Cardiac muscle cell (in vitro differentiated cells and primary cell): ENCODE measurements at regions not wholly inside any gene's neighbourhood (a gene's known extent, or its start where the extent isn't known, plus 50 kb on each side); places are given as distances from the start of the nearest gene placed in this dataset.

Experiments used
- DNase-seq, 2 donors: peaks; one replicate each; pipeline versions ENCODE4 v3.0.0 to v3.0.0-alpha.2; 2010 to 2017; ENCODE audit warnings: low read depth in 1 of 2, low spot score in 1 of 2
- H3K27ac ChIP-seq: fragments of 200-600 bp; sonication (generic); 2 replicates; pipeline ENCODE4 v1.5.1; 2016
- H3K27me3 ChIP-seq: fragments of 200-600 bp; sonication (generic); 2 replicates; pipeline ENCODE4 v1.6.0; 2016; ENCODE audit warnings: control low read depth
- H3K36me3 ChIP-seq: fragments of 200-600 bp; sonication (generic); 2 replicates; pipeline ENCODE4 v1.5.1; 2016; ENCODE audit warnings: control low read depth
- H3K4me1 ChIP-seq: fragments of 200-600 bp; sonication (generic); 2 replicates; pipeline ENCODE4 v1.8.1; 2017; ENCODE audit warnings: low read depth, mild to moderate bottlenecking, mixed run types
- H3K4me3 ChIP-seq: fragments of 200-600 bp; sonication (generic); 2 replicates; pipeline ENCODE4 v1.5.1; 2016; ENCODE audit warnings: mild to moderate bottlenecking
- H3K9me3 ChIP-seq: fragments of 200-600 bp; sonication (generic); 2 replicates; pipeline ENCODE4 v1.5.1; 2017; ENCODE audit warnings: low read depth, mild to moderate bottlenecking, control low read depth
- CTCF ChIP-seq: IDR thresholded peaks from 2 replicates; pipeline ENCODE4 v1.5.1; 2012; ENCODE audit warnings: low read depth, mild to moderate bottlenecking, low read length

GRCh38 chr18:55739488-55739887 lies 151.5 kb upstream of the TCF4 start:
- no peak for TF ChIP-seq CTCF
- DNase-seq = no peak

GRCh38 chr18:55738483-55739114 lies 150.6 kb upstream of the TCF4 start:
- no peaks in the 10 kb centered on the region for H3K9me3 ChIP-seq
- H3K27ac ChIP-seq = no peak overlapping the region
- TF ChIP-seq CTCF = no peak
- DNase-seq = peak in 1 of 2 donors; percentile 23
- no peaks in the 10 kb centered on the region for H3K36me3 ChIP-seq
- H3K4me1 ChIP-seq = peaks cover 16% of the 10 kb centered on the region
- peaks cover 45% of the 10 kb centered on the region for H3K27me3 ChIP-seq
- H3K4me3 ChIP-seq = no peak overlapping the region

More at GRCh38 chr18:55739488-55739887, 151.5 kb upstream of the TCF4 start:
- H3K4me3 ChIP-seq = no peak overlapping the region
- peaks cover 16% of the 10 kb centered on the region for H3K4me1 ChIP-seq
- H3K27me3 ChIP-seq = peaks cover 54% of the 10 kb centered on the region
- no peaks in the 10 kb centered on the region for H3K9me3 ChIP-seq
- H3K27ac ChIP-seq = no peak overlapping the region
- H3K36me3 ChIP-seq = no peaks in the 10 kb centered on the region

GRCh38 chr18:55737781-55738468 lies 149.9 kb upstream of the TCF4 start:
- Histone ChIP-seq H3K27ac (no peak overlapping the region), H3K27me3 (peaks cover 44% of the 10 kb centered on the region), H3K36me3 (no peaks in the 10 kb centered on the region), H3K4me3 (no peak overlapping the region), H3K9me3 (no peaks in the 10 kb centered on the region), H3K4me1 (peaks cover 13% of the 10 kb centered on the region)
- DNase-seq = peak in 1 of 2 donors; percentile 3
- no peak for TF ChIP-seq CTCF

- no peaks in the 10 kb centered on the region for H3K36me3 ChIP-seq
- no peaks in the 10 kb centered on the region for H3K9me3 ChIP-seq
- no peak for DNase-seq
- peaks cover 46% of the 10 kb centered on the region for H3K27me3 ChIP-seq
- no peak for TF ChIP-seq CTCF
- peaks cover 10% of the 10 kb centered on the region for H3K4me1 ChIP-seq
- H3K27ac ChIP-seq = no peak overlapping the region
- no peak overlapping the region for H3K4me3 ChIP-seq
Observed at GRCh38 chr18:55737266-55737665, 149.3 kb upstream of the TCF4 start.

GRCh38 chr18:55735969-55736368 lies 148.0 kb upstream of the TCF4 start:
- Histone ChIP-seq H3K36me3 (no peaks in the 10 kb centered on the region), H3K4me3 (no peak overlapping the region), H3K9me3 (no peaks in the 10 kb centered on the region), H3K27ac (no peak overlapping the region), H3K4me1 (peaks cover 10% of the 10 kb centered on the region), H3K27me3 (peaks cover 47% of the 10 kb centered on the region)
- peak in 1 of 2 donors; percentile 14 for DNase-seq
- no peak for TF ChIP-seq CTCF
